Caki2 (cell line): ENCODE measurements at regions not wholly inside any gene's neighbourhood (a gene's known extent, or its start where the extent isn't known, plus 50 kb on each side); places are given as distances from the start of the nearest gene placed in this dataset.
"Not testable (repeated sequence)": the region's sequence is repeated elsewhere in the genome, so short reads cannot be mapped to it uniquely, and the experiment has no call there.

Experiments used
- DNase-seq: peaks from one replicate; pipeline ENCODE4 v3.0.0-alpha.2; 2015; ENCODE audit warnings: low read depth
- in situ Hi-C: cut with HindIII; loops from 2 replicates; pipeline ENCODE4 v1.10.0; 2016; ENCODE audit warnings: low sequenced_read_pairs, low pct_unique_long_range_greater_than_20kb, mixed read lengths

DNA sequence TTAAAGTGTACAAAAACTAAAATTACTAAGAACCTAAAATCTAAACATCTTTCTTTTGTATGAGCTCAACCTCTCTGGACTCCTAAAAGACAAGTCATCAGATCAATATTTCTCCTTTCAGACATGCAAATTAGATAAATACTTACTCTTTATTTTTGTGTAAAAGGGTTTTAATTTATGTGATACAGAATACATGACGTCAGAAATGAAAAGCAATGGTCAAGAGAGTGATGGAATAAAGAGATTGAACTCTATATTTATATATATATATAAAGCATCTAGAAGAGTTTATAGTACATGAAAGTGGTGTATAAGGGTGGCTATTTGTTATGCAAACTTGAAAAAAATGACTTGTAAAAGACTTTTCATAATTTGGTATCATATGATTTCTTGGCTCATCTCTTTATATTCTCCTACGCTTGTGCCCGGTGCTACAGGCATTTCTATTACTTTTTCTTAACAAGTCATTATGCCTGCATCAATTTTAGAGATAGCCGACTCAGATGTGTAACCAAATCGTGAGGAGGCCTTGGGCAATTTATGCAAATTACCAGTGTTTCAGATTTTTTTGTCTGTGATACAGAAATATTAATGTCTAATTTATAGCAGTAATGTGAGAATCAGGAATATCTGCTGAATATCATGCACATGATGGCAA is 186.0 kb upstream of the OLFM3 start:
- in situ Hi-C loops, result no loop called here
- no peak for DNase-seq

DNA sequence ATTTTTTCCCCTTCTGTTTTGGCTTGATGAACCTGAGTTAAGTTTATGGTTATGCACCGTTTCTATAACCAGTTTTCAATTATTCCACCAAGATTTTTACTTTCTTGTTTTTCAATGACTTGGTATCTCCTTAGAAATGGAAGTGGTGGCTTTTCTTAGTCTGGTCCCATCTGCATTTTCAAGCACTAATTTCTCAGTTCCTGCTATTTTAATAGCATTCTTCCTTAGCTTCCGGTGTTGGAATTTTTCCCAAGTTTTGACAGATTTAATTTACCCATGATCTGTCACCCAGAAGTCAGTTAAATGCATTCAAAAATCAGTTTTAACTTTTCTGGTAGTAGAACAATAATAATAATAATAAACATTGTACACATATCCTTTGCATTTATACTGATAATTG is 184.6 kb upstream of the OLFM3 start:
- DNase-seq, result no peak
- in situ Hi-C loops, result no loop called here

GRCh38 chr1:102178480-102178879 is 181.8 kb upstream of the OLFM3 start:
- DNase-seq, result no peak
- in situ Hi-C loops, result no loop called here

- no peak for DNase-seq
- in situ Hi-C loops, result no loop called here
Observed at GRCh38 chr1:102174259-102174863, 177.6 kb upstream of the OLFM3 start.

- no peak for DNase-seq
- in situ Hi-C loops, result no loop called here
Observed at GRCh38 chr1:102172200-102172599, 175.5 kb upstream of the OLFM3 start.

DNA sequence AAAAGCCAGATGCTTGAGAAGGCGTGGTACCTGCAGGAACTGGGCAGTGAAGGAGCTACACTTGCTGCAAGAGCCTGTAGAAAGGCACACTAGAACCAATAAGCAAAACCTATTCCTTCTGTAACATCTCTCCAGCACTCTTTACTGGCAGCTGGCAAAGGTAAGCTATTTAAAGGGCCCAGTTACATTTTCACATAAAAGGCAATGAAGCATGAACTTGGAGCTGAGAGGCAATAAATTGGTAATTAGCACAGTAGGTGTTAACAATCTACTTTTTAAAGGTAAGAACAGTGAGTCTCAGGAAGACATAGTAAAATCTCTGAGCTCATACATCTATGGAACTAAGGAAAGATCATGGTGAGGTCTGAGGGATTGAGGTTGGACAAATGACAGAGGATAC is 167.1 kb upstream of the OLFM3 start:
- in situ Hi-C loops, result no loop called here
- no peak for DNase-seq

GRCh38 chr1:102151242-102151641 is 154.5 kb upstream of the OLFM3 start:
- DNase-seq, result no peak
- in situ Hi-C loops, result no loop called here

GRCh38 chr1:102120910-102121309 is 124.2 kb upstream of the OLFM3 start:
- in situ Hi-C loops, result no loop called here
- no peak for DNase-seq

- no peak for DNase-seq
- in situ Hi-C loops, result no loop called here
Observed at GRCh38 chr1:102118150-102118549, 121.4 kb upstream of the OLFM3 start.

GRCh38 chr1:102110586-102110985 is 113.9 kb upstream of the OLFM3 start:
- in situ Hi-C loops, result no loop called here
- DNase-seq, result no peak

DNA sequence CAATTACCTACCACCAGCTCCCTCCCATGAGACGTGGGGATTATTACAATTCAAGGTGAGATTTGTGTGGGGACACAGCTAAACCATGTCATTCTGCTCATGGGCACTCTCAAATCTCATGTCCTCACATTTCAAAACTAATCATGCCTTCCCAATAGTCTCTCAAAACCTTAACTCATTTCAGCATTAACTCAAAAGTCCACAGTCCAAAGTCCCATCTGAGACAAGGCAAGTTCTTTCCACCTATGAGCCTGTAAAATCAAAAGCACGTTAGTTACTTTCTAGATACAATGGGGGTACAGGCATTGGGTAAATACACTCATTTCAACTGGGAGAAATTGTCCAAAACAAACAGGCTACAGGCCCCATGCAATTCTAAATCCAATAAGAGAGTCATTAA is 112.8 kb upstream of the OLFM3 start:
- in situ Hi-C loops, DNase-seq: not testable (repeated sequence)

DNA sequence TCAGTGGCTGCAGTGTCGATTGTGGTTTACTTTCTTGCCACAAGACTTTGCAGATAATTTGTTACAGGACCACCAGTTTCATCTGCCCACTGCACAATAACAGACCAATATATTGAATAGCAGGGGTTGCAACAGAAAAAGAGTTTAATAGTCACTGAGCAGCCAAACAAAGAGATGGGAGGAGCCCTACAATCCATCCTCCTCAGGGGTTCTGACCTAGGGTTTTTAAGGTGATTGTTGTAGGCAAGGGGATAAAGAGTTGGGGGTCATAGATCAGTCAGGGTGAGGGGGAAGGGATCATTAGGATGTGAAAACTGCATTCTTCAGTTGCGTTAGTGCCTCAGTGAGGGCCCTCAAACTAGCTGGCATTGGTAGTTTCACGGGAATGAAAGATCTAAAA is 110.7 kb upstream of the OLFM3 start:
- in situ Hi-C loops, result no loop called here
- no peak for DNase-seq

- DNase-seq, result no peak
- in situ Hi-C loops, result no loop called here
Observed at GRCh38 chr1:102105931-102106550, 109.3 kb upstream of the OLFM3 start.

- in situ Hi-C loops, result no loop called here
Observed at GRCh38 chr1:102103646-102104045, 106.9 kb upstream of the OLFM3 start.

GRCh38 chr1:102102276-102102780 is 105.6 kb upstream of the OLFM3 start:
- no peak for DNase-seq
- in situ Hi-C loops, result no loop called here

More at GRCh38 chr1:102103646-102104045, 106.9 kb upstream of the OLFM3 start:
- no peak for DNase-seq

GRCh38 chr1:102100666-102101065 is 103.9 kb upstream of the OLFM3 start:
- in situ Hi-C loops, result no loop called here

GRCh38 chr1:102099916-102100315 is 103.2 kb upstream of the OLFM3 start:
- in situ Hi-C loops, result no loop called here
- DNase-seq, result peak; percentile 54

More at GRCh38 chr1:102100666-102101065, 103.9 kb upstream of the OLFM3 start:
- no peak for DNase-seq

GRCh38 chr1:102098536-102098935 is 101.8 kb upstream of the OLFM3 start:
- in situ Hi-C loops, result no loop called here
- DNase-seq, result no peak

DNA sequence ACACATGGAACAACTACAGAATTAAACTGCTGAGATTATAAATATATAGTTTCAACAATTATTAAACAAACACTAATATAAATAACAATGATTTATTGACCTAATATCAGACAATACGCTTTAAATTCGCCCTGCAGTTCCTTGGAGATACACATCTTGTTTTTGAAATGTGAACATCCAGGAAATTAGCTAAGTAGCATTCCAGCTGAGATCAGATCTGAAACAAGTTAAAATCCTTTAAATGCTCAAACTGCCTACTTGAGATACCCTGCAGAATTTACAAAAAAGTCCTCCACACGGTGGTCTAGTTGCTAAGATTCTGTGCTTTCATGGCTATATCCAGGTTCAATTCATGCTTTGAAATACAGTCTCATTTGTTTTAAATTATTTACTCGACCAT is 101.4 kb upstream of the OLFM3 start:
- DNase-seq, result no peak
- in situ Hi-C loops, result no loop called here

DNA sequence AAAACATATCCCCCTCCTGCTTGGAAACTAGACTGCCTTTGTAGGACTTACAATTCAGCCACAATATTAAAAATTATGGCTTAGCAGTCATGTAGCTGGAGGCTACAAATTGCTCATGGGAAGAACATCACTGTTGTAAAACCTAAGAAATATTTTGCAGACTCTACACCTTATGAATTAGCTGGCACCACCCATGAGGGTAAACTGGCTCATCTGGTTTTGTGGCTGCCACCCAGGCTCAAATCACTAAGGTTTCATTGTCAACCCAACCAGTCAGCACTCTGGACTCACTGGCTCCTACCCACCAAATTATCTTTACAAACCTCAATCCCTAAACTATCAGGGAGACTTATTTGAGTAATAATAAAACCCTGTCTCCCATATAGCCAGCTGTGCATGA is 100.7 kb upstream of the OLFM3 start:
- no peak for DNase-seq
- in situ Hi-C loops, result no loop called here
